Activated T-helper 1 cell treated with anti-CD3 and anti-CD28 coated beads, Interleukin-2, amount 50 U/mL, for 16 hours (primary cell): ENCODE measurements at regions not wholly inside any gene's neighbourhood (a gene's known extent, or its start where the extent isn't known, plus 50 kb on each side); places are given as distances from the start of the nearest gene placed in this dataset.
A peak's percentile ranks its signal among the peaks of the same experiment; 100 is the strongest.

ENCODE experiments used
- DNase-seq, 2 donors: peaks; one replicate each; pipeline ENCODE4 v3.0.0-alpha.2; 2020; ENCODE audit warnings: low read depth in 1 of 2, low spot score in 1 of 2

- no peak for DNase-seq
Observed at GRCh38 chr2:171225302-171225980, 64.7 kb upstream of the TLK1 start.

GRCh38 chr2:171217330-171217729 lies 56.6 kb upstream of the TLK1 start:
- no peak for DNase-seq

DNA sequence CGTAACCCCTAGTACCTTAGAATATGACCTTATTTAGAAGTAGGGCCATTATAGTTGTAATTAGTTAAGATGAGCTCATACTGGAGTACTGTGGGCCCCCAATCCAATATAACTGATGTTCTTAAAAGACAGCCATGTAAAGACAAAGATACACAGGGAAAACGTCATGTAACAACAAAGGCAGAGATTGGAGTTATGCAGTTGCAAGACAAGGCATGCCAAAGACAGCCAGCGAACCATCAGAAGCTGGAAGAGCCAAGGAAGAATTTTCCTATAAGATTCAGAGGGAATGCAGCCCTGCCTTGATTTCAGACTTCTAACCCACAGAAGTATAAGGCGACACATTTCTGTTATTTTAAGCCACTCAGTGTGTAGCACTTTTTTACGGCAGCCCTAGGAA lies 55.9 kb upstream of the TLK1 start:
- no peak for DNase-seq

DNA sequence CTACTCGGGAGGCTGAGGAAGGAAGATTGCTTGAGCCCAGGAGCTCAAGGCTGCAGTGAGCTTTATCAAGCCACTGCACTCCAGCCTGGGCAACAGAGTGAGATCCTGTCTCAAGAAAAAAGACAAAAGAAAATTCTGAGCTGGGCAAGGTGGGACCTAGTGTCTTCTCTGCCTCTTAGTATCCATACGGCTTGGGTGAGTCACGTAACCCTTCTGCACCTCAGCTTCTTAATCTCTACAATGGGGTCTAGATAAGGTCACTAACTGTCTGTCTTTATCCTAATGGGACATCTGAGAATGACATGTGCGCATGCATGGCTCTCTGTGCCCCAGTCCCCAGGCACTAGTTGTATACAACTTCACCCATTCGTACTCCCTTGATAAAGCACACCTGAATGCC lies 53.4 kb upstream of the TLK1 start:
- no peak for DNase-seq

- peak in 1 of 2 donors; percentile 10 for DNase-seq
Observed at GRCh38 chr2:171210864-171211431, 50.3 kb upstream of the TLK1 start.
